ENCODE measurements at regions not wholly inside any gene's neighbourhood (a gene's known extent, or its start where the extent isn't known, plus 50 kb on each side); places are given as distances from the start of the nearest gene placed in this dataset.

DNA sequence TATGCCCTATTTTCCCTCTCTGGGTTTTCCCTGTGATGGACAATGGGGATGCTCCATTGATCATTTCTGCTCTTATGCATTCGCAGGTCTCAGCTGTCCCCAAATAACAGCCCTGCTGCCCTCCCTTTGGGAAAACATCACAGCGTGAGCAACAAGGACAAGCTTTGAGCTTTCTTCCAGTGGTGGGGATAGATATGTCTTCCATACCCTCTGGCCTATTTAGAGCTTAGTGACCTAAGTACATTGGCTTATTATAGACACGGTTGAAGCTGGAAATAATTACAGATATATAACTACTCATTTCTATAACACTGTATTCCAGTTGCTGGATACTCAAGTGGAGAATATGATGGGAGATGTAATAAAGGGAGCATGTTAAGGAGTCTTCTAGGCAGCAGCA lies 304.3 kb upstream of the MGAT5 start:
- TF ChIP-seq, protein P1, sequence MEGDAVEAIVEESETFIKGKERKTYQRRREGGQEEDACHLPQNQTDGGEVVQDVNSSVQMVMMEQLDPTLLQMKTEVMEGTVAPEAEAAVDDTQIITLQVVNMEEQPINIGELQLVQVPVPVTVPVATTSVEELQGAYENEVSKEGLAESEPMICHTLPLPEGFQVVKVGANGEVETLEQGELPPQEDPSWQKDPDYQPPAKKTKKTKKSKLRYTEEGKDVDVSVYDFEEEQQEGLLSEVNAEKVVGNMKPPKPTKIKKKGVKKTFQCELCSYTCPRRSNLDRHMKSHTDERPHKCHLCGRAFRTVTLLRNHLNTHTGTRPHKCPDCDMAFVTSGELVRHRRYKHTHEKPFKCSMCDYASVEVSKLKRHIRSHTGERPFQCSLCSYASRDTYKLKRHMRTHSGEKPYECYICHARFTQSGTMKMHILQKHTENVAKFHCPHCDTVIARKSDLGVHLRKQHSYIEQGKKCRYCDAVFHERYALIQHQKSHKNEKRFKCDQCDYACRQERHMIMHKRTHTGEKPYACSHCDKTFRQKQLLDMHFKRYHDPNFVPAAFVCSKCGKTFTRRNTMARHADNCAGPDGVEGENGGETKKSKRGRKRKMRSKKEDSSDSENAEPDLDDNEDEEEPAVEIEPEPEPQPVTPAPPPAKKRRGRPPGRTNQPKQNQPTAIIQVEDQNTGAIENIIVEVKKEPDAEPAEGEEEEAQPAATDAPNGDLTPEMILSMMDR (IDR thresholded peaks at IDR 0.05), result no peak
- TF ChIP-seq ZFX (IDR thresholded peaks at IDR 0.05; ENCODE audit: borderline replicate concordance), result no peak

All from 22Rv1 (cell line).